RWPE1 (cell line): ENCODE measurements at regions not wholly inside any gene's neighbourhood (a gene's known extent, or its start where the extent isn't known, plus 50 kb on each side); places are given as distances from the start of the nearest gene placed in this dataset.
"Not testable (repeated sequence)": the region's sequence is repeated elsewhere in the genome, so short reads cannot be mapped to it uniquely, and the experiment has no call there.

Source experiments
- CTCF ChIA-PET: fragments of 350-600 bp; sonication (Branson Sonifier 250); formaldehyde crosslinking; extraction: SDS; loops from one replicate; lab custom pipeline; 2021; lab: Yijun Ruan, JAX
- POLR2A ChIA-PET: fragments of 400-600 bp; formaldehyde crosslinking; extraction: SDS; loops from one replicate; lab custom pipeline; 2020; ENCODE audit warnings: antibody characterized with exemption; ENCODE audit not compliant: low non-redundant PET; lab: Yijun Ruan, JAX
- DNase-seq: peaks from one replicate; pipeline ENCODE4 v3.0.0; 2012; ENCODE audit warnings: low spot score
- H3K27ac ChIP-seq: fragments of 450-650 bp; 2 replicates; pipeline ENCODE4 v1.5.1; 2017
- CTCF ChIP-seq: fragments of 450-650 bp; conservative IDR thresholded peaks from 2 replicates; pipeline ENCODE4 v1.5.1; 2017; ENCODE audit warnings: low read depth, mild to moderate bottlenecking

- DNase-seq: no peak
- H3K27ac ChIP-seq: no peak overlapping the region
- TF ChIP-seq CTCF: no peak
- ChIA-PET CTCF (no interaction called here), POLR2A (no interaction called here)
Measured at GRCh38 chr3:174541708-174542315, 317.3 kb upstream of the NAALADL2 start.

- POLR2A ChIA-PET: no interaction called here
- CTCF ChIA-PET: no interaction called here
Measured at GRCh38 chr3:174547801-174548435, 311.2 kb upstream of the NAALADL2 start.

GRCh38 chr3:174548841-174549623 is 310.1 kb upstream of the NAALADL2 start:
- TF ChIP-seq CTCF: no peak
- ChIA-PET CTCF (no interaction called here), POLR2A (no interaction called here)
- H3K27ac ChIP-seq: no peak overlapping the region
- DNase-seq: no peak

More at GRCh38 chr3:174547801-174548435, 311.2 kb upstream of the NAALADL2 start:
- no peak for TF ChIP-seq CTCF
- DNase-seq: no peak
- H3K27ac ChIP-seq: no peak overlapping the region

- ChIA-PET CTCF (no interaction called here), POLR2A (no interaction called here)
- no peak for TF ChIP-seq CTCF
- H3K27ac ChIP-seq: no peak overlapping the region
- DNase-seq: no peak
Measured at GRCh38 chr3:174581558-174581957, 277.6 kb upstream of the NAALADL2 start.

GRCh38 chr3:174583396-174583795 is 275.7 kb upstream of the NAALADL2 start:
- ChIA-PET CTCF (no interaction called here), POLR2A (no interaction called here)
- no peak for DNase-seq
- TF ChIP-seq CTCF: no peak
- no peak overlapping the region for H3K27ac ChIP-seq

- DNase-seq, POLR2A ChIA-PET, CTCF ChIA-PET, H3K27ac ChIP-seq: not testable (repeated sequence)
Measured at GRCh38 chr3:174587137-174587536, 272.0 kb upstream of the NAALADL2 start.

GRCh38 chr3:174596447-174596982 is 262.6 kb upstream of the NAALADL2 start:
- H3K27ac ChIP-seq: no peak overlapping the region
- no peak for TF ChIP-seq CTCF
- no peak for DNase-seq
- ChIA-PET POLR2A (no interaction called here), CTCF (no interaction called here)
